ENCODE measurements at regions not wholly inside any gene's neighbourhood (a gene's known extent, or its start where the extent isn't known, plus 50 kb on each side); places are given as distances from the start of the nearest gene placed in this dataset.
"Not testable (repeated sequence)": the region's sequence is repeated elsewhere in the genome, so short reads cannot be mapped to it uniquely, and the experiment has no call there.

DNA sequence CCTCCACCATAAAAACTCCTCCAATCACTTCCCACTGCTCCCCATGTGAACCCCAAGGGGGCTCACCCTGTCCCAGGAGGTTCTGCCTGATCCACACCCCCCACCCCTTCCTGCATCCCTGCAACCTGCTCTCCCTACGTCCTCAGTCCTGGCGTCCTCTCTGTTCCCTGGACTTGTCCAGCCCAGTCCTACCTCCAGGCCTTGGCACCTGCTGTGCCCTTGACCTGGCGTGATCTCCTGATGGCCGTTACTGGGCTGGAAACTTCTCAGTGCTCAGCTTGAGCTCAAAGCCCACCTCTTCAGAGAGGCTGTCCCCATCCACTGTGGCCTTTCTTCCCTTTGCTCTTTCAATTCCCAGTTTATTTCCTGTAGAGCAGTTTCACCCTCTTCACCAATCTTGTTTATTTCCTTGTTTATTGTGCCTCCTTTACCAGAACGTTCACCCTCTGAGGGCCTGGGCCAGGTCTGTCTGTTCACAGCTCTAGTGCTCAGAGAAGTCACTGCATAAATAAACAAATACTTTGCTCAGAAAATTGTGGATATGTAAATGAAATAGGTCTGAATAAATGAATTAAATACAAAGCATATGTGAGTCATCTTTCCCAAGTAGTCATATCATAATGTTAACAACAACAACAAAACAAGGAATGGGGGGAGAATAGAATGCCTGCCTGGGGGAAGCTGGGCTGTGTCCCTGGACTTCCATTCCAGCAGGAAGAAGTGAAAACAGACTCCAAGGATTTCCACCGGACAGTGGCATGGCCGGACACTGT, 175.7 kb upstream of the SULF2 start:
- intact Hi-C loops (cut with micrococcal nuclease; ENCODE audit: unreplicated experiment), result no loop called here
- no peak for DNase-seq
- no peaks in the 10 kb centered on the region for H3K79me2 ChIP-seq (ENCODE audit: low read depth)
- no peaks in the 10 kb centered on the region for H3K9me2 ChIP-seq (ENCODE audit: insufficient read depth)
- ChIA-PET POLR2A (ENCODE audit: unreplicated experiment) (no interaction called here), CTCF (no interaction called here)
- H3K4me3 ChIP-seq, result no peak overlapping the region
- peaks cover 31% of the 10 kb centered on the region for H3K4me1 ChIP-seq (replicated peaks; ENCODE audit: insufficient read depth)
- peak overlapping the region; percentile 56 for H3K27ac ChIP-seq
- H3K9me3 ChIP-seq (ENCODE audit: insufficient read depth, low read depth), result no peaks in the 10 kb centered on the region
- H4K20me1 ChIP-seq (ENCODE audit: insufficient read depth), result no peaks in the 10 kb centered on the region
- no peak for TF ChIP-seq CTCF (conservative IDR thresholded peaks at IDR 0.05)
- no peak for TF ChIP-seq EZH2 (IDR thresholded peaks at IDR 0.05; ENCODE audit: low read depth)
- H3F3A ChIP-seq (ENCODE audit: insufficient read depth, low read depth), result peaks cover 23% of the 10 kb centered on the region; the same call in 1 of the 2 replicates
- H2AFZ ChIP-seq, result no peak overlapping the region
- H3K4me2 ChIP-seq, result no peak overlapping the region
- H3K27me3 ChIP-seq (ENCODE audit: insufficient read depth, low read depth), result no peaks in the 10 kb centered on the region
- H3K36me3 ChIP-seq (ENCODE audit: low read depth), result no peaks in the 10 kb centered on the region
- BruUV-seq (replicated peaks), result no TSS peak

- Histone ChIP-seq H3K36me3 (ENCODE audit: low read depth) (no peaks in the 10 kb centered on the region), H3K27me3 (ENCODE audit: insufficient read depth, low read depth) (no peaks in the 10 kb centered on the region), H3K9me2 (ENCODE audit: insufficient read depth) (no peaks in the 10 kb centered on the region), H3F3A (ENCODE audit: insufficient read depth, low read depth) (peaks cover 23% of the 10 kb centered on the region; the same call in 1 of the 2 replicates), H3K4me3 (no peak overlapping the region), H4K20me1 (ENCODE audit: insufficient read depth) (no peaks in the 10 kb centered on the region), H3K79me2 (ENCODE audit: low read depth) (no peaks in the 10 kb centered on the region), H3K4me1 (replicated peaks; ENCODE audit: insufficient read depth) (peaks cover 31% of the 10 kb centered on the region), H3K9me3 (ENCODE audit: insufficient read depth, low read depth) (no peaks in the 10 kb centered on the region), H3K27ac (peak overlapping the region; percentile 56), H2AFZ (peak overlapping the region; percentile 40; the same call in 1 of the 2 replicates), H3K4me2 (no peak overlapping the region)
- no TSS peak for BruUV-seq (replicated peaks)
- POLR2A ChIA-PET (ENCODE audit: unreplicated experiment), result interaction anchor here (0.6 kb wide), 2 partner anchors 314 to 657 kb away, joined by 3 to 4 read pairs; no protein-coding TSS in a partner anchor
- CTCF ChIA-PET, result no interaction called here
- TF ChIP-seq CTCF (conservative IDR thresholded peaks at IDR 0.05) (no peak), EZH2 (IDR thresholded peaks at IDR 0.05; ENCODE audit: low read depth) (no peak)
- peak in 1 of 2 experiments; percentile 67 for DNase-seq
- intact Hi-C loops (cut with micrococcal nuclease; ENCODE audit: unreplicated experiment), result no loop called here
Measured at GRCh38 chr20:47960277-47960676, 175.0 kb upstream of the SULF2 start.

- H3K27ac ChIP-seq; H3K4me2 ChIP-seq; H3K9me3 ChIP-seq (ENCODE audit: insufficient read depth, low read depth); DNase-seq; H3K79me2 ChIP-seq (ENCODE audit: low read depth); H3K9me2 ChIP-seq (ENCODE audit: insufficient read depth); H3K4me3 ChIP-seq; intact Hi-C loops (cut with micrococcal nuclease; ENCODE audit: unreplicated experiment); POLR2A ChIA-PET (ENCODE audit: unreplicated experiment); H4K20me1 ChIP-seq (ENCODE audit: insufficient read depth); CTCF ChIA-PET; H3K36me3 ChIP-seq (ENCODE audit: low read depth); H2AFZ ChIP-seq; H3K27me3 ChIP-seq (ENCODE audit: insufficient read depth, low read depth); BruUV-seq (replicated peaks): not testable (repeated sequence)
- Histone ChIP-seq H3F3A (ENCODE audit: insufficient read depth, low read depth) (peaks cover 23% of the 10 kb centered on the region; the same call in 1 of the 2 replicates), H3K4me1 (replicated peaks; ENCODE audit: insufficient read depth) (peaks cover 25% of the 10 kb centered on the region)
Measured at GRCh38 chr20:47957989-47958801, 172.9 kb upstream of the SULF2 start.
